K562 (cell line): ENCODE measurements at regions not wholly inside any gene's neighbourhood (a gene's known extent, or its start where the extent isn't known, plus 50 kb on each side); places are given as distances from the start of the nearest gene placed in this dataset.

Source experiments
- ATAC-seq: fragments of 200-7000 bp; cut with Tn5 transposase; 3 replicates; pipeline ENCODE4 v1.9.1; 2020; ENCODE audit warnings: moderate library complexity
- BruUV-seq: library from RNA; stranded (reverse); fragments of 400-500 nt; replicated peaks from 2 replicates; lab custom pipeline; 2021; lab: Mats Ljungman, UMichigan
- CTCF ChIA-PET: fragments of 300-600 bp; formaldehyde crosslinking; extraction: SDS; loops from one replicate; lab custom pipeline; 2021; ENCODE audit warnings: low intra/inter-chr PET ratio; lab: Yijun Ruan, JAX
- POLR2A ChIA-PET: fragments of 300-600, 350-650 bp; sonication (Branson Sonifier 250); formaldehyde crosslinking; extraction: SDS; loops from one replicate; lab custom pipeline; 2021; ENCODE audit warnings: antibody characterized with exemption, inconsistent platforms; lab: Yijun Ruan, JAX
- DNase-seq, 4 experiments: peaks; one replicate each; pipeline versions ENCODE4 v3.0.0 to v3.0.0-alpha.2; 2011 to 2018; ENCODE audit warnings: low spot score in 3 of 4, mixed read lengths in 3 of 4; ENCODE audit errors: extremely low read depth in 1 of 4
- FAIRE-seq: peaks from 2 replicates; lab custom pipeline; 2011; peaks lifted over from hg19 to GRCh38; lab: Jason Lieb, UNC
- H2AFZ ChIP-seq: 2 replicates; pipeline ENCODE4 v1.6.0; 2011; ENCODE audit warnings: low read depth, low read length, control low read depth, inconsistent platforms
- H3K27ac ChIP-seq: fragments of 200-600 bp; 3 replicates; pipeline ENCODE4 v1.8.0; 2011; ENCODE audit warnings: low read depth, mild to moderate bottlenecking, control low read depth, inconsistent platforms, low read length, moderate library complexity, mixed read lengths; ENCODE audit errors: extremely low read depth
- H3K27me3 ChIP-seq, 2 experiments: fragments of 300-600 bp in 1 of 2; 2 replicates in 1 of 2; 3 replicates in 1 of 2; pipeline versions ENCODE4 v1.6.0 to v1.8.0; 2011; ENCODE audit warnings: inconsistent platforms in 2 of 2, low read length in 2 of 2, mild to moderate bottlenecking in 1 of 2, mixed read lengths in 1 of 2, moderate library complexity in 1 of 2; ENCODE audit not compliant: control insufficient read depth in 2 of 2, insufficient read depth in 2 of 2
- H3K36me3 ChIP-seq: fragments of 300-600 bp; 3 replicates; pipeline ENCODE4 v1.8.0; 2011; ENCODE audit warnings: mild to moderate bottlenecking, low read length, inconsistent platforms; ENCODE audit not compliant: control insufficient read depth, insufficient read depth
- H3K4me1 ChIP-seq, 2 experiments: fragments of 200-600 bp in 1 of 2; replicated peaks in 1 of 2; 2 replicates in 1 of 2; 3 replicates in 1 of 2; pipeline versions ENCODE4 v1.5.1 to v1.8.0; 2011; ENCODE audit warnings: inconsistent platforms in 2 of 2, low read length in 2 of 2, mild to moderate bottlenecking in 1 of 2, mixed read lengths in 1 of 2, moderate library complexity in 1 of 2; ENCODE audit not compliant: control insufficient read depth in 2 of 2, insufficient read depth in 2 of 2
- H3K4me2 ChIP-seq: 2 replicates; pipeline ENCODE4 v1.6.1; 2011; ENCODE audit warnings: low read length, control low read depth, inconsistent platforms, mixed read lengths; ENCODE audit not compliant: insufficient read depth
- H3K4me3 ChIP-seq: fragments of 200-600 bp; sonication (generic), shearing (Covaris generic); 2 replicates; pipeline ENCODE4 v1.5.1; 2016; ENCODE audit warnings: control low read depth, inconsistent platforms
- H3K79me2 ChIP-seq: fragments of 200-600 bp; 3 replicates; pipeline ENCODE4 v1.8.0; 2011; ENCODE audit warnings: low read length, inconsistent platforms; ENCODE audit not compliant: control insufficient read depth, insufficient read depth
- H3K9ac ChIP-seq, 2 experiments: 2 replicates each; pipeline versions ENCODE4 v1.6.0 to v1.6.1; 2011; ENCODE audit warnings: low read depth in 2 of 2, low read length in 2 of 2, control low read depth in 1 of 2, inconsistent platforms in 1 of 2, mild to moderate bottlenecking in 1 of 2, mixed read lengths in 1 of 2; ENCODE audit not compliant: insufficient read depth in 1 of 2
- H3K9me1 ChIP-seq: one replicate; pipeline ENCODE4 v1.6.0; 2011; ENCODE audit warnings: inconsistent platforms, mild to moderate bottlenecking, low read length, moderate library complexity; ENCODE audit not compliant: control insufficient read depth, insufficient read depth
- H3K9me3 ChIP-seq: replicated peaks from 2 replicates; pipeline ENCODE4 v1.5.1; 2011; ENCODE audit warnings: low read depth, low read length, inconsistent platforms; ENCODE audit not compliant: control insufficient read depth, insufficient read depth
- H4K20me1 ChIP-seq: replicated peaks from 2 replicates; pipeline ENCODE4 v1.6.1; 2011; ENCODE audit warnings: low read length, inconsistent platforms, mixed read lengths; ENCODE audit not compliant: control insufficient read depth, insufficient read depth
- BCLAF1 ChIP-seq, 2 experiments: fragments of 450-650 bp in 1 of 2; IDR thresholded peaks; 2 replicates each; pipeline ENCODE4 v1.6.1; 2011 to 2017; ENCODE audit warnings: low read depth in 2 of 2, antibody characterized with exemption in 1 of 2, borderline replicate concordance in 1 of 2, low read length in 1 of 2, mild to moderate bottlenecking in 1 of 2, mixed read lengths in 1 of 2; ENCODE audit not compliant: control insufficient read depth in 1 of 2
- CBX8 ChIP-seq: fragments of 200-600 bp; sonication (generic); IDR thresholded peaks from 2 replicates; pipeline ENCODE4 v1.6.1; 2012; ENCODE audit warnings: borderline replicate concordance, mixed run types, low read depth, mild to moderate bottlenecking, moderate library complexity, mixed read lengths, low read length, control low read depth, inconsistent platforms; ENCODE audit not compliant: poor library complexity, severe bottlenecking; ENCODE audit errors: extremely low read depth
- E2F4 ChIP-seq: sonication (generic); formaldehyde crosslinking; IDR thresholded peaks from 2 replicates; pipeline ENCODE4 v1.8.0; 2022; ENCODE audit warnings: mild to moderate bottlenecking, low read depth, missing genetic modification reagents
- GTF2A2 ChIP-seq: IDR thresholded peaks from 2 replicates; pipeline ENCODE4 v1.6.1; 2016; ENCODE audit warnings: mild to moderate bottlenecking, missing genetic modification characterization, missing compliant biosample characterization
- HBP1 ChIP-seq: fragments of 450-650 bp; formaldehyde crosslinking; IDR thresholded peaks from 2 replicates; pipeline ENCODE4 v1.4.0; 2022; ENCODE audit warnings: missing genetic modification characterization
- KAT8 ChIP-seq: fragments of 450-650 bp; IDR thresholded peaks from 2 replicates; pipeline ENCODE4 v1.6.1; 2016; ENCODE audit warnings: low read depth, mild to moderate bottlenecking
- POLR3A ChIP-seq: IDR thresholded peaks from 2 replicates; pipeline ENCODE4 v1.6.1; 2011; ENCODE audit warnings: borderline replicate concordance, mild to moderate bottlenecking, moderate library complexity; ENCODE audit not compliant: insufficient read length, insufficient read depth; ENCODE audit errors: extremely low read depth
- PURB ChIP-seq: sonication (generic); formaldehyde crosslinking; IDR thresholded peaks from 2 replicates; pipeline ENCODE4 v1.9.0; 2021; ENCODE audit warnings: low read depth, mild to moderate bottlenecking, missing genetic modification reagents
- PYGO2 ChIP-seq: fragments of 450-650 bp; IDR thresholded peaks from 2 replicates; pipeline ENCODE4 v1.6.1; 2016; ENCODE audit warnings: mild to moderate bottlenecking, missing genetic modification characterization, moderate library complexity, missing compliant biosample characterization
- SMARCB1 ChIP-seq: IDR thresholded peaks from 2 replicates; pipeline ENCODE4 v1.6.1; 2011; ENCODE audit warnings: improper control_type of control experiment, low read depth; ENCODE audit not compliant: insufficient read length
- ZKSCAN8 ChIP-seq: fragments of 200-800 bp; sonication (Bioruptor generic); IDR thresholded peaks from 2 replicates; pipeline ENCODE4 v1.6.1; 2016; ENCODE audit warnings: missing genetic modification characterization, missing compliant biosample characterization
- ZNF133 ChIP-seq: fragments of 250-450 bp; sonication (Bioruptor Pico); IDR thresholded peaks from 2 replicates; pipeline ENCODE4 v1.4.0; 2020; ENCODE audit warnings: mild to moderate bottlenecking
- ZNF449 ChIP-seq: fragments of 250-450 bp; sonication (Bioruptor Pico); IDR thresholded peaks from 2 replicates; pipeline ENCODE4 v1.8.0; 2022; ENCODE audit warnings: moderate library complexity, mild to moderate bottlenecking, inconsistent platforms
- WGBS: fragments of 100-300 bp; shearing (Covaris generic); methylation state at CpG from one replicate; pipeline ENCODE4 v1.1.6; 2016; ENCODE audit warnings: low coverage, mixed read lengths; ENCODE audit not compliant: insufficient coverage; ENCODE audit errors: missing lambda C conversion rate; 5-methylcytosine and 5-hydroxymethylcytosine counted together
- in situ Hi-C: fragments of 300-500 bp; cut with MboI; formaldehyde crosslinking; loops from 4 replicates; pipeline ENCODE4 v1.15.0; 2018; ENCODE audit warnings: inconsistent platforms, mixed read lengths
- intact Hi-C: fragments of 100-400 bp; cut with micrococcal nuclease; formaldehyde crosslinking; loops from 2 replicates; pipeline ENCODE4 v1.14.2; 2022
- TF ChIP-seq, protein P1 (sequence below): conservative IDR thresholded peaks from 2 replicates; pipeline ENCODE4 v1.6.1; 2011; ENCODE audit warnings: low read depth, mild to moderate bottlenecking, low read length; ENCODE audit not compliant: control insufficient read depth

DNA sequence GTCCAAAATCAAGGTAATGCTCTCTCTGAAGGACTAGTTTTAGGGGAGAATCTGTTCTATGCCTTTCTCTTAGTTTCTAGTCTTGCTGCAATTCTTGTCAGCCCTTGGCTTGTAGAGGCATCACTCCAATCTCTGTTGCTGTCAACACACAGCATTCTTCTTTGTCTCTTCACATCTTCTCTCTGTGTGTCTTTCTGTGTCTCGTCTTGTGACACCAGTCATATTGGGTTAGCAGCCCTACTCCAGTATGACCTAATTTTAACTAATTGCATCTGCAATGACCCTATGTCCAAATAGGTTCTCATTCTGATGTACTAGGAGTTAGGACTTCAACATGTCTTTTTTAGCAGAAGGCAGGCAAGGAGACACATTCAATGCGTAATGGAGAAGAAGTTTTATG is 1110.6 kb downstream of the DTWD2 start:
- Histone ChIP-seq H3K36me3 (no peaks in the 10 kb centered on the region), H3K27me3 (no peaks in the 10 kb centered on the region), H3K79me2 (no peaks in the 10 kb centered on the region), H4K20me1 (no peaks in the 10 kb centered on the region), H3K9me1 (no peaks in the 10 kb centered on the region), H3K9ac (no peak overlapping the region), H2AFZ (no peak overlapping the region), H3K4me2 (no peak overlapping the region), H3K27ac (no peak overlapping the region), H3K9me3 (no peaks in the 10 kb centered on the region), H3K4me3 (no peak overlapping the region), H3K4me1 (no peaks in the 10 kb centered on the region)
- 0% methylated on average over 2 of the region's 2 CpGs for WGBS
- POLR2A ChIA-PET = no interaction called here
- FAIRE-seq (no peak), ATAC-seq (no peak), DNase-seq (no peak)
- BruUV-seq = no TSS peak
- intact Hi-C loops = no loop called here
- in situ Hi-C loops = no loop called here
- CTCF ChIA-PET = no interaction called here
- TF ChIP-seq PYGO2 (tag) (no peak), ZNF133 (no peak), SMARCB1 (no peak), E2F4 (no peak), CBX8 (no peak), PURB (CRISPR knock-in tag) (no peak), GTF2A2 (tag) (no peak), BCLAF1 (IDR thresholded peaks at IDR 0.05; ENCODE audit: borderline replicate concordance in 1 of 2, control insufficient read depth in 1 of 2, low read depth in 2 of 2, low read length in 1 of 2) (no peak), ZKSCAN8 (CRISPR knock-in tag) (no peak), POLR3A (no peak), HBP1 (no peak), KAT8 (no peak), ZNF449 (CRISPR knock-in tag) (no peak)
- TF ChIP-seq, protein P1, sequence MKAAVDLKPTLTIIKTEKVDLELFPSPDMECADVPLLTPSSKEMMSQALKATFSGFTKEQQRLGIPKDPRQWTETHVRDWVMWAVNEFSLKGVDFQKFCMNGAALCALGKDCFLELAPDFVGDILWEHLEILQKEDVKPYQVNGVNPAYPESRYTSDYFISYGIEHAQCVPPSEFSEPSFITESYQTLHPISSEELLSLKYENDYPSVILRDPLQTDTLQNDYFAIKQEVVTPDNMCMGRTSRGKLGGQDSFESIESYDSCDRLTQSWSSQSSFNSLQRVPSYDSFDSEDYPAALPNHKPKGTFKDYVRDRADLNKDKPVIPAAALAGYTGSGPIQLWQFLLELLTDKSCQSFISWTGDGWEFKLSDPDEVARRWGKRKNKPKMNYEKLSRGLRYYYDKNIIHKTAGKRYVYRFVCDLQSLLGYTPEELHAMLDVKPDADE = no peak
